Kidney (tissue), 13 donors: ENCODE measurements at regions not wholly inside any gene's neighbourhood (a gene's known extent, or its start where the extent isn't known, plus 50 kb on each side); places are given as distances from the start of the nearest gene placed in this dataset.

ENCODE experiments used
- DNase-seq, 5 donors: peaks; one replicate each; pipeline ENCODE4 v3.0.0-alpha.2; 2013 to 2020
- FAIRE-seq: peaks from 2 replicates; lab custom pipeline; 2012; peaks lifted over from hg19 to GRCh38; lab: Jason Lieb, UNC
- H3K27ac ChIP-seq, 2 donors: one replicate each; pipeline ENCODE4 v1.7.0; 2013; ENCODE audit warnings: low read depth in 2 of 2, low read length in 2 of 2, inconsistent platforms in 1 of 2
- H3K27me3 ChIP-seq: one replicate; pipeline ENCODE4 v1.7.1; 2013; ENCODE audit warnings: low read length, inconsistent platforms; ENCODE audit not compliant: control insufficient read depth, insufficient read depth
- H3K36me3 ChIP-seq, 3 donors: one replicate each; pipeline versions ENCODE4 v1.7.0 to v1.7.1; 2013; ENCODE audit warnings: low read length in 3 of 3, control low read depth in 1 of 3, inconsistent platforms in 1 of 3; ENCODE audit not compliant: insufficient read depth in 3 of 3, control insufficient read depth in 2 of 3
- H3K4me1 ChIP-seq, 3 donors: one replicate each; pipeline versions ENCODE4 v1.7.0 to v1.7.1; 2013; ENCODE audit warnings: low read length in 3 of 3, inconsistent platforms in 1 of 3, low read depth in 1 of 3; ENCODE audit not compliant: control insufficient read depth in 2 of 3, insufficient read depth in 2 of 3
- H3K4me3 ChIP-seq, 3 donors: one replicate each; pipeline versions ENCODE4 v1.7.0 to v1.8.1; 2013; ENCODE audit warnings: low read length in 3 of 3, control low read depth in 1 of 3, inconsistent platforms in 1 of 3
- H3K9ac ChIP-seq, 3 donors: one replicate each; pipeline versions ENCODE4 v1.7.0 to v1.7.1; 2013; ENCODE audit warnings: low read length in 3 of 3, control low read depth in 1 of 3, inconsistent platforms in 1 of 3
- H3K9me3 ChIP-seq, 3 donors: one replicate each; pipeline versions ENCODE4 v1.7.0 to v1.7.1; 2013; ENCODE audit warnings: low read length in 3 of 3, control low read depth in 1 of 3, inconsistent platforms in 1 of 3; ENCODE audit not compliant: control insufficient read depth in 2 of 3, insufficient read depth in 1 of 3
- CTCF ChIP-seq: IDR thresholded peaks from 3 replicates; pipeline ENCODE4 v1.5.1; 2012; ENCODE audit warnings: mild to moderate bottlenecking, moderate library complexity, borderline replicate concordance; ENCODE audit not compliant: insufficient read depth; ENCODE audit errors: extremely low read depth
- intact Hi-C: fragments of 100-400 bp; cut with DNase I; formaldehyde crosslinking; loops from one replicate; pipeline ENCODE4 v1.11.1; 2022
- donor health status: control.
- donor health status: control.
- donor health status: control.
- donor health status: control.
- donor health status: control.
- donor health status: DM: yes; HTN: yes; CAD: no.
- donor health status: Normal renal cell carcinoma (clear cell type).

- FAIRE-seq (no peak), DNase-seq (no peak)
- Histone ChIP-seq H3K4me3 (no peak overlapping the region), H3K4me1 (no peaks in the 10 kb centered on the region), H3K9ac (no peak overlapping the region), H3K27me3 (no peaks in the 10 kb centered on the region), H3K27ac (no peak overlapping the region), H3K9me3 (no peaks in the 10 kb centered on the region), H3K36me3 (no peaks in the 10 kb centered on the region)
- intact Hi-C loops = no loop called here
- TF ChIP-seq CTCF = no peak
Measured at GRCh38 chr12:18967814-18968213, 161.7 kb upstream of the PLEKHA5 start.

DNA sequence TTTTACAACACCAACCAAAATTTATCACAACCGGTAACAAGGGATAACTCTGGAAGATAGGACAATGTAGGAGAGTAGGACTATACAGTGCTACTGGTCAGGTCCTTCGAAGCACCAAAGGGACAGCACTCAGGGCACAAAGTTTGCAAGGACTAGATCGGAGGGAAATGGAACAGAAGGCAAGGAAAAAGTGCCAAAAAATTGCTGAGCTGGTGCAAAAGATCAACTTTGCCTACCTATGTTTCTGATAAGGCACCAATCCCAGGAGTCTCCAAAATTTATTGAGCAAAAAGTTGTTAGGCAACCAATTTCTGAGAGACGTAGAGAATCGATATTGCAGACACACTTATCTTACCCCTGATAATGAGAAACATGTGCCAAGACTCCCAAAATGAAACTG is 160.0 kb upstream of the PLEKHA5 start:
- FAIRE-seq = no peak
- H3K4me3 ChIP-seq = no peak overlapping the region
- H3K9me3 ChIP-seq = no peaks in the 10 kb centered on the region
- H3K9ac ChIP-seq = no peak overlapping the region
- H3K36me3 ChIP-seq = no peaks in the 10 kb centered on the region
- no peak for TF ChIP-seq CTCF
- H3K4me1 ChIP-seq = no peaks in the 10 kb centered on the region
- no peak overlapping the region for H3K27ac ChIP-seq
- no peak for DNase-seq
- no peaks in the 10 kb centered on the region for H3K27me3 ChIP-seq
- intact Hi-C loops = no loop called here

DNA sequence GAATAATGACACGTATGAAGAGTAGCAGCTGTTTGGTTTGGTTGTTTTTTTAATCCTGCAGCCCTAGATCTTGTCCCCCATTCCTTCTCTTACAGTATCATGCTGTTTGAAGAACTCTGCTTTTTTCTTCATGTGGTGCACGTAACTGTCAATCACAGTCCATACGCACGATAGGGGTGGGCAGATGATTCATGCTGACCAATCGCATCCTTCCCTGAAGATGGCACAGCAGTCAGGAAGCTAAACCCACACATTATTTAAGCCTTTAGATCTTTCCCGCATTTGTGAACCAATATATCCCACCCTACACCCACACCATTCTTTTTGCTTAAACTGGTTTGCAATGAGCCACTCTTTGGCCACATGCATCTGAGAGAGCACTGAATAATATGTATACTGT is 158.9 kb upstream of the PLEKHA5 start:
- no peaks in the 10 kb centered on the region for H3K27me3 ChIP-seq
- no peak for FAIRE-seq
- intact Hi-C loops = no loop called here
- H3K9ac ChIP-seq = no peak overlapping the region
- no peaks in the 10 kb centered on the region for H3K4me1 ChIP-seq
- no peaks in the 10 kb centered on the region for H3K9me3 ChIP-seq
- no peaks in the 10 kb centered on the region for H3K36me3 ChIP-seq
- H3K4me3 ChIP-seq = no peak overlapping the region
- no peak for TF ChIP-seq CTCF
- H3K27ac ChIP-seq = no peak overlapping the region
- DNase-seq = no peak

- DNase-seq (no peak), FAIRE-seq (no peak)
- no peaks in the 10 kb centered on the region for H3K36me3 ChIP-seq
- no peaks in the 10 kb centered on the region for H3K4me1 ChIP-seq
- H3K27me3 ChIP-seq = no peaks in the 10 kb centered on the region
- intact Hi-C loops = no loop called here
- no peak for TF ChIP-seq CTCF
- no peak overlapping the region for H3K9ac ChIP-seq
- peaks cover 0 to 6% (median 0%) of the 10 kb centered on the region in 3 donors for H3K9me3 ChIP-seq
- H3K4me3 ChIP-seq = no peak overlapping the region
- H3K27ac ChIP-seq = no peak overlapping the region
Measured at GRCh38 chr12:18971932-18972331, 157.6 kb upstream of the PLEKHA5 start.
